DOHH2 (cell line): ENCODE measurements at regions not wholly inside any gene's neighbourhood (a gene's known extent, or its start where the extent isn't known, plus 50 kb on each side); places are given as distances from the start of the nearest gene placed in this dataset.
"Not testable (repeated sequence)": the region's sequence is repeated elsewhere in the genome, so short reads cannot be mapped to it uniquely, and the experiment has no call there.

ENCODE experiments used
- H3F3A ChIP-seq: fragments of 200-600 bp; sonication (generic), shearing (Covaris generic); 2 replicates; pipeline ENCODE4 v1.6.0; 2016; ENCODE audit warnings: antibody characterized with exemption, mild to moderate bottlenecking; ENCODE audit not compliant: control insufficient read depth, insufficient read depth
- H3K27ac ChIP-seq: fragments of 200-600 bp; sonication (generic); 2 replicates; pipeline ENCODE4 v1.5.1; 2014; ENCODE audit warnings: low read depth, mild to moderate bottlenecking, low read length, moderate library complexity
- H3K27me3 ChIP-seq: fragments of 200-600 bp; sonication (generic); 2 replicates; pipeline ENCODE4 v1.6.1; 2014; ENCODE audit warnings: mild to moderate bottlenecking, low read length, mixed read lengths; ENCODE audit not compliant: control insufficient read depth
- H3K36me3 ChIP-seq: fragments of 200-600 bp; sonication (generic); 2 replicates; pipeline ENCODE4 v1.6.1; 2014; ENCODE audit warnings: mild to moderate bottlenecking, low read length, moderate library complexity, mixed read lengths; ENCODE audit not compliant: control insufficient read depth
- H3K4me1 ChIP-seq: fragments of 200-600 bp; sonication (generic); 2 replicates; pipeline ENCODE4 v1.6.1; 2014; ENCODE audit warnings: mild to moderate bottlenecking, low read length, mixed read lengths; ENCODE audit not compliant: control insufficient read depth
- H3K4me2 ChIP-seq: fragments of 200-600 bp; sonication (generic); 2 replicates; pipeline ENCODE4 v1.6.0; 2014; ENCODE audit warnings: mild to moderate bottlenecking, low read length, moderate library complexity
- H3K4me3 ChIP-seq: fragments of 200-600 bp; sonication (generic); 2 replicates; pipeline ENCODE4 v1.5.1; 2014; ENCODE audit warnings: mild to moderate bottlenecking, low read length, mixed read lengths
- H3K79me2 ChIP-seq: fragments of 200-600 bp; sonication (generic); 2 replicates; pipeline ENCODE4 v1.6.1; 2014; ENCODE audit warnings: mild to moderate bottlenecking, low read length, mixed read lengths; ENCODE audit not compliant: control insufficient read depth
- H3K9me2 ChIP-seq: fragments of 200-600 bp; sonication (generic); replicated peaks from 2 replicates; pipeline ENCODE4 v1.6.1; 2014; ENCODE audit warnings: mild to moderate bottlenecking, low read length, mixed read lengths; ENCODE audit not compliant: control insufficient read depth
- H3K9me3 ChIP-seq: fragments of 200-600 bp; sonication (generic); 2 replicates; pipeline ENCODE4 v1.6.1; 2014; ENCODE audit warnings: antibody characterized with exemption, low read length, mixed read lengths; ENCODE audit not compliant: control insufficient read depth, insufficient read depth
- H4K20me1 ChIP-seq: fragments of 200-600 bp; sonication (generic); 2 replicates; pipeline ENCODE4 v1.6.0; 2014; ENCODE audit warnings: low read depth, mild to moderate bottlenecking, antibody characterized with exemption, low read length, moderate library complexity; ENCODE audit not compliant: control insufficient read depth, insufficient read depth
- CTCF ChIP-seq: fragments of 200-600 bp; sonication (generic); IDR thresholded peaks from one replicate; pipeline ENCODE4 v1.5.1; 2014; ENCODE audit warnings: antibody characterized with exemption, mild to moderate bottlenecking, low read depth, low read length; ENCODE audit not compliant: poor library complexity, severe bottlenecking
- EZH2phosphoT487 ChIP-seq: fragments of 200-600 bp; sonication (generic); IDR thresholded peaks from 2 replicates; pipeline ENCODE4 v1.6.1; 2017; ENCODE audit warnings: borderline replicate concordance, mild to moderate bottlenecking, antibody characterized with exemption, low read length, moderate library complexity, mixed read lengths

GRCh38 chr16:88141580-88141979, 190.3 kb downstream of the BANP start:
- Histone ChIP-seq H3K4me1 (no peaks in the 10 kb centered on the region), H3K4me2 (no peak overlapping the region), H3K79me2 (no peaks in the 10 kb centered on the region), H3K9me3 (peaks cover 3% of the 10 kb centered on the region; the same call in 1 of the 2 replicates), H3K36me3 (no peaks in the 10 kb centered on the region), H3F3A (no peaks in the 10 kb centered on the region), H3K27ac (no peak overlapping the region), H3K9me2 (no peaks in the 10 kb centered on the region), H4K20me1 (no peaks in the 10 kb centered on the region), H3K4me3 (no peak overlapping the region), H3K27me3 (no peaks in the 10 kb centered on the region)
- TF ChIP-seq CTCF (no peak), EZH2phosphoT487 (no peak)

GRCh38 chr16:88142056-88142935, 191.1 kb downstream of the BANP start:
- not testable (repeated sequence) for H3F3A ChIP-seq, H3K9me3 ChIP-seq, H3K9me2 ChIP-seq, H3K27me3 ChIP-seq, H3K79me2 ChIP-seq, H4K20me1 ChIP-seq, H3K4me1 ChIP-seq, H3K4me3 ChIP-seq, H3K4me2 ChIP-seq, H3K27ac ChIP-seq, H3K36me3 ChIP-seq

GRCh38 chr16:88143122-88144027, 192.1 kb downstream of the BANP start:
- not testable (repeated sequence) for H3K36me3 ChIP-seq, H3K79me2 ChIP-seq, H3K4me2 ChIP-seq, H3K27me3 ChIP-seq, H3K4me3 ChIP-seq, H3K27ac ChIP-seq, H3K9me3 ChIP-seq, H3F3A ChIP-seq, H3K9me2 ChIP-seq, H3K4me1 ChIP-seq, H4K20me1 ChIP-seq

GRCh38 chr16:88144028-88144511, 192.8 kb downstream of the BANP start:
- no peaks in the 10 kb centered on the region for H4K20me1 ChIP-seq
- no peaks in the 10 kb centered on the region for H3K27me3 ChIP-seq
- H3K36me3 ChIP-seq, result no peaks in the 10 kb centered on the region
- no peaks in the 10 kb centered on the region for H3K4me1 ChIP-seq
- H3K9me3 ChIP-seq, result no peaks in the 10 kb centered on the region
- no peaks in the 10 kb centered on the region for H3F3A ChIP-seq
- H3K4me3 ChIP-seq, result no peak overlapping the region
- no peaks in the 10 kb centered on the region for H3K79me2 ChIP-seq
- TF ChIP-seq EZH2phosphoT487 (no peak), CTCF (no peak)
- H3K9me2 ChIP-seq, result no peaks in the 10 kb centered on the region
- H3K4me2 ChIP-seq, result no peak overlapping the region
- H3K27ac ChIP-seq, result no peak overlapping the region

- H3K79me2 ChIP-seq, H3K9me3 ChIP-seq, H3K4me2 ChIP-seq, H3K4me3 ChIP-seq, H4K20me1 ChIP-seq, H3K4me1 ChIP-seq, H3K27me3 ChIP-seq, H3K9me2 ChIP-seq, H3F3A ChIP-seq, H3K27ac ChIP-seq, H3K36me3 ChIP-seq: not testable (repeated sequence)
Observed at GRCh38 chr16:88145376-88145775, 194.1 kb downstream of the BANP start.

- not testable (repeated sequence) for H3K27me3 ChIP-seq, H3K9me2 ChIP-seq, H3K4me1 ChIP-seq, H3K4me3 ChIP-seq, H3K27ac ChIP-seq, H3F3A ChIP-seq, H4K20me1 ChIP-seq, H3K79me2 ChIP-seq, H3K4me2 ChIP-seq, H3K9me3 ChIP-seq, H3K36me3 ChIP-seq
Observed at GRCh38 chr16:88145824-88146405, 194.7 kb downstream of the BANP start.
